Activated CD4-positive, alpha-beta T cell treated with anti-CD3 and anti-CD28 coated beads for 36 hours (primary cell): ENCODE measurements at regions not wholly inside any gene's neighbourhood (a gene's known extent, or its start where the extent isn't known, plus 50 kb on each side); places are given as distances from the start of the nearest gene placed in this dataset.
A peak's percentile ranks its signal among the peaks of the same experiment; 100 is the strongest.

Experiments used
- ATAC-seq: fragments of 200-7000 bp; cut with Tn5 transposase; one replicate; pipeline ENCODE4 v1.10.0; 2021; ENCODE audit warnings: mild to moderate bottlenecking, moderate library complexity
- CTCF ChIA-PET: fragments of 350-600 bp; sonication (Branson Sonifier 250); formaldehyde crosslinking; loops from one replicate; lab custom pipeline; 2021; ENCODE audit warnings: antibody characterized with exemption; lab: Charles Lee
- POLR2A ChIA-PET: fragments of 350-600 bp; sonication (Branson Sonifier 250); formaldehyde crosslinking; loops from one replicate; lab custom pipeline; 2021; ENCODE audit warnings: antibody characterized with exemption, inconsistent platforms; lab: Charles Lee
- DNase-seq: peaks from one replicate; pipeline ENCODE4 v3.0.0-alpha.2; 2020
- H3K27ac Mint-ChIP-seq: one replicate; pipeline ENCODE4 v1.8.0; 2021; ENCODE audit warnings: mixed read lengths
- H3K27me3 Mint-ChIP-seq: one replicate; pipeline ENCODE4 v1.8.0; 2021; ENCODE audit warnings: mixed read lengths
- H3K36me3 Mint-ChIP-seq: one replicate; pipeline ENCODE4 v1.8.0; 2021; ENCODE audit warnings: low read depth, mixed read lengths
- H3K4me1 Mint-ChIP-seq: one replicate; pipeline ENCODE4 v1.8.0; 2021; ENCODE audit warnings: mixed read lengths
- H3K4me3 Mint-ChIP-seq: one replicate; pipeline ENCODE4 v1.8.0; 2021; ENCODE audit warnings: mild to moderate bottlenecking, moderate library complexity, mixed read lengths
- H3K9me3 Mint-ChIP-seq: one replicate; pipeline ENCODE4 v1.8.0; 2021; ENCODE audit warnings: low read depth, mixed read lengths
- intact Hi-C, 2 experiments: fragments of 100-400 bp; cut with DNase I in 1 of 2; cut with micrococcal nuclease in 1 of 2; formaldehyde crosslinking; loops; one replicate each; pipeline versions ENCODE4 v1.14.2 to v1.15.1; 2022 to 2024; cut with DNase I, micrococcal nuclease

GRCh38 chr6:122007339-122007738, 392.1 kb upstream of the HSF2 start:
- peaks cover 4% of the 10 kb centered on the region for H3K27me3 Mint-ChIP-seq
- no peaks in the 10 kb centered on the region for H3K36me3 Mint-ChIP-seq
- H3K9me3 Mint-ChIP-seq = no peaks in the 10 kb centered on the region
- ChIA-PET CTCF (no interaction called here), POLR2A (no interaction called here)
- no peaks in the 10 kb centered on the region for H3K4me1 Mint-ChIP-seq
- no peak overlapping the region for H3K4me3 Mint-ChIP-seq
- no peak overlapping the region for H3K27ac Mint-ChIP-seq
- ATAC-seq (no peak), DNase-seq (no peak)
- intact Hi-C loops = no loop called here

GRCh38 chr6:122008101-122008999, 391.1 kb upstream of the HSF2 start:
- Mint-ChIP-seq H3K9me3 (no peaks in the 10 kb centered on the region), H3K27ac (no peak overlapping the region), H3K27me3 (peaks cover 4% of the 10 kb centered on the region), H3K4me3 (no peak overlapping the region), H3K4me1 (no peaks in the 10 kb centered on the region), H3K36me3 (no peaks in the 10 kb centered on the region)
- intact Hi-C loops = no loop called here
- ATAC-seq = no peak
- no peak for DNase-seq
- ChIA-PET CTCF (no interaction called here), POLR2A (no interaction called here)

GRCh38 chr6:122009000-122009350, 390.5 kb upstream of the HSF2 start:
- H3K9me3 Mint-ChIP-seq = no peaks in the 10 kb centered on the region
- DNase-seq (no peak), ATAC-seq (no peak)
- H3K4me1 Mint-ChIP-seq = no peaks in the 10 kb centered on the region
- CTCF ChIA-PET = no interaction called here
- H3K36me3 Mint-ChIP-seq = no peaks in the 10 kb centered on the region
- POLR2A ChIA-PET = no interaction called here
- H3K4me3 Mint-ChIP-seq = no peak overlapping the region
- H3K27me3 Mint-ChIP-seq = peaks cover 4% of the 10 kb centered on the region
- H3K27ac Mint-ChIP-seq = no peak overlapping the region
- intact Hi-C loops = no loop called here

- intact Hi-C loops = no loop called here
- H3K27me3 Mint-ChIP-seq = no peaks in the 10 kb centered on the region
- POLR2A ChIA-PET = no interaction called here
Observed at GRCh38 chr6:122012578-122012977, 386.9 kb upstream of the HSF2 start.

GRCh38 chr6:122014961-122015360, 384.5 kb upstream of the HSF2 start:
- no peaks in the 10 kb centered on the region for H3K9me3 Mint-ChIP-seq
- H3K4me3 Mint-ChIP-seq = no peak overlapping the region
- H3K36me3 Mint-ChIP-seq = no peaks in the 10 kb centered on the region
- H3K4me1 Mint-ChIP-seq = no peaks in the 10 kb centered on the region
- no peak overlapping the region for H3K27ac Mint-ChIP-seq
- H3K27me3 Mint-ChIP-seq = no peaks in the 10 kb centered on the region
- CTCF ChIA-PET = no interaction called here
- no peak for ATAC-seq
- POLR2A ChIA-PET = no interaction called here
- DNase-seq = no peak
- intact Hi-C loops = no loop called here

More at GRCh38 chr6:122012578-122012977, 386.9 kb upstream of the HSF2 start:
- Mint-ChIP-seq H3K4me3 (no peak overlapping the region), H3K9me3 (no peaks in the 10 kb centered on the region), H3K36me3 (no peaks in the 10 kb centered on the region), H3K27ac (no peak overlapping the region), H3K4me1 (no peaks in the 10 kb centered on the region)
- CTCF ChIA-PET = interaction anchor here (1.1 kb wide), 1 partner anchor 20 kb away, joined by 3 read pairs; no protein-coding TSS in a partner anchor
- DNase-seq = no peak
- ATAC-seq = no peak

GRCh38 chr6:122020588-122021264, 378.7 kb upstream of the HSF2 start:
- no peak for DNase-seq
- no peaks in the 10 kb centered on the region for H3K9me3 Mint-ChIP-seq

GRCh38 chr6:122025104-122025503, 374.3 kb upstream of the HSF2 start:
- H3K27ac Mint-ChIP-seq = no peak overlapping the region
- intact Hi-C loops = no loop called here
- ATAC-seq = no peak
- no peak for DNase-seq
- H3K27me3 Mint-ChIP-seq = peaks cover 3% of the 10 kb centered on the region
- POLR2A ChIA-PET = no interaction called here
- CTCF ChIA-PET = interaction anchor here (1.0 kb wide), 1 partner anchor 9 kb away, joined by 3 read pairs; no protein-coding TSS in a partner anchor
- no peaks in the 10 kb centered on the region for H3K36me3 Mint-ChIP-seq
- no peaks in the 10 kb centered on the region for H3K9me3 Mint-ChIP-seq
- H3K4me3 Mint-ChIP-seq = no peak overlapping the region
- no peaks in the 10 kb centered on the region for H3K4me1 Mint-ChIP-seq

More at GRCh38 chr6:122020588-122021264, 378.7 kb upstream of the HSF2 start:
- intact Hi-C loops = no loop called here
- ChIA-PET CTCF (no interaction called here), POLR2A (no interaction called here)
- Mint-ChIP-seq H3K4me3 (no peak overlapping the region), H3K4me1 (no peaks in the 10 kb centered on the region), H3K36me3 (no peaks in the 10 kb centered on the region), H3K27ac (no peak overlapping the region), H3K27me3 (no peaks in the 10 kb centered on the region)
- ATAC-seq = no peak

GRCh38 chr6:122026582-122027369, 372.7 kb upstream of the HSF2 start:
- ATAC-seq (no peak), DNase-seq (no peak)
- intact Hi-C loops = no loop called here
- H3K36me3 Mint-ChIP-seq = no peaks in the 10 kb centered on the region
- ChIA-PET CTCF (interaction anchor here (0.7 kb wide), 1 partner anchor 969 kb away, joined by 3 read pairs; no protein-coding TSS in a partner anchor), POLR2A (no interaction called here)
- no peak overlapping the region for H3K27ac Mint-ChIP-seq
- H3K27me3 Mint-ChIP-seq = peaks cover 3% of the 10 kb centered on the region
- no peaks in the 10 kb centered on the region for H3K4me1 Mint-ChIP-seq
- H3K9me3 Mint-ChIP-seq = no peaks in the 10 kb centered on the region
- H3K4me3 Mint-ChIP-seq = no peak overlapping the region

GRCh38 chr6:122028933-122029522, 370.4 kb upstream of the HSF2 start:
- ChIA-PET POLR2A (interaction anchor here (0.5 kb wide), 1 partner anchor 670 kb away, joined by 6 read pairs; no protein-coding TSS in a partner anchor), CTCF (no interaction called here)
- no peaks in the 10 kb centered on the region for H3K36me3 Mint-ChIP-seq
- no peaks in the 10 kb centered on the region for H3K4me1 Mint-ChIP-seq
- no peak for ATAC-seq
- H3K9me3 Mint-ChIP-seq = no peaks in the 10 kb centered on the region
- intact Hi-C loops = no loop called here
- H3K27ac Mint-ChIP-seq = no peak overlapping the region
- H3K27me3 Mint-ChIP-seq = peaks cover 3% of the 10 kb centered on the region
- H3K4me3 Mint-ChIP-seq = no peak overlapping the region
- DNase-seq = no peak

GRCh38 chr6:122033564-122034181, 365.8 kb upstream of the HSF2 start:
- CTCF ChIA-PET = interaction anchor here (0.6 to 1.5 kb wide), 7 partner anchors 8 to 127 kb away, joined by 3 to 5 read pairs (median 3); no protein-coding TSS in a partner anchor
- POLR2A ChIA-PET = no interaction called here
- Mint-ChIP-seq H3K27me3 (peaks cover 6% of the 10 kb centered on the region), H3K4me3 (no peak overlapping the region), H3K9me3 (no peaks in the 10 kb centered on the region), H3K36me3 (no peaks in the 10 kb centered on the region), H3K4me1 (no peaks in the 10 kb centered on the region), H3K27ac (no peak overlapping the region)
- intact Hi-C loops = loop anchor here (1.0 to 5.0 kb wide), 5 partner anchors 186 to 979 kb away; no protein-coding TSS in a partner anchor
- no peak for DNase-seq
- peak; percentile 65 for ATAC-seq

GRCh38 chr6:122035173-122035572, 364.3 kb upstream of the HSF2 start:
- ChIA-PET POLR2A (no interaction called here), CTCF (no interaction called here)
- intact Hi-C loops = no loop called here
- no peaks in the 10 kb centered on the region for H3K4me1 Mint-ChIP-seq
- ATAC-seq (no peak), DNase-seq (no peak)
- no peak overlapping the region for H3K4me3 Mint-ChIP-seq
- H3K27me3 Mint-ChIP-seq = peaks cover 5% of the 10 kb centered on the region
- H3K27ac Mint-ChIP-seq = no peak overlapping the region
- no peaks in the 10 kb centered on the region for H3K9me3 Mint-ChIP-seq
- no peaks in the 10 kb centered on the region for H3K36me3 Mint-ChIP-seq
